H9 (cell line): ENCODE measurements at regions not wholly inside any gene's neighbourhood (a gene's known extent, or its start where the extent isn't known, plus 50 kb on each side); places are given as distances from the start of the nearest gene placed in this dataset.

ENCODE experiments used
- DNase-seq: peaks from one replicate; pipeline ENCODE4 v3.0.0-alpha.2; 2017
- H2AFZ ChIP-seq: one replicate; pipeline ENCODE4 v1.6.1; 2013; ENCODE audit warnings: mild to moderate bottlenecking, low read length, control low read depth, moderate library complexity
- H2AK5ac ChIP-seq: 2 replicates; pipeline ENCODE4 v1.6.1; 2013; ENCODE audit warnings: low read length, control low read depth, mixed read lengths; ENCODE audit not compliant: insufficient read length
- H2BK120ac ChIP-seq: one replicate; pipeline ENCODE4 v1.6.1; 2013; ENCODE audit warnings: low read depth, mild to moderate bottlenecking, low read length, control low read depth, inconsistent platforms; ENCODE audit not compliant: poor library complexity, severe bottlenecking
- H2BK12ac ChIP-seq: 2 replicates; pipeline ENCODE4 v1.6.1; 2013; ENCODE audit warnings: low read length, control low read depth, mixed read lengths, low read depth; ENCODE audit not compliant: insufficient read length
- H2BK15ac ChIP-seq: 2 replicates; pipeline ENCODE4 v1.6.1; 2013; ENCODE audit warnings: low read depth, low read length, control low read depth
- H2BK20ac ChIP-seq: one replicate; pipeline ENCODE4 v1.6.1; 2013; ENCODE audit warnings: low read depth, mild to moderate bottlenecking, low read length, control low read depth, inconsistent platforms; ENCODE audit not compliant: poor library complexity, severe bottlenecking
- H2BK5ac ChIP-seq: 2 replicates; pipeline ENCODE4 v1.6.1; 2013; ENCODE audit warnings: low read length, control low read depth, mixed read lengths; ENCODE audit not compliant: insufficient read length
- H3K14ac ChIP-seq: 2 replicates; pipeline ENCODE4 v1.6.1; 2013; ENCODE audit warnings: low read length, control low read depth; ENCODE audit not compliant: insufficient read depth
- H3K18ac ChIP-seq: 2 replicates; pipeline ENCODE4 v1.6.1; 2013; ENCODE audit warnings: low read depth, mild to moderate bottlenecking, mixed read lengths, low read length, control low read depth; ENCODE audit not compliant: insufficient read length
- H3K23ac ChIP-seq: 2 replicates; pipeline ENCODE4 v1.6.1; 2013; ENCODE audit warnings: low read length, control low read depth, mixed read lengths, low read depth; ENCODE audit not compliant: insufficient read length
- H3K23me2 ChIP-seq: 2 replicates; pipeline ENCODE4 v1.6.1; 2013; ENCODE audit warnings: low read depth, mild to moderate bottlenecking, mixed read lengths, low read length, control low read depth; ENCODE audit not compliant: insufficient read length, poor library complexity, severe bottlenecking
- H3K27ac ChIP-seq: 2 replicates; pipeline ENCODE4 v1.5.1; 2013; ENCODE audit warnings: low read length, control low read depth, mixed read lengths, low read depth; ENCODE audit not compliant: insufficient read length
- H3K27me3 ChIP-seq: 2 replicates; pipeline ENCODE4 v1.6.1; 2013; ENCODE audit warnings: low read length, control low read depth, inconsistent platforms; ENCODE audit not compliant: insufficient read depth
- H3K4ac ChIP-seq: 2 replicates; pipeline ENCODE4 v1.6.1; 2013; ENCODE audit warnings: low read depth, mild to moderate bottlenecking, control low read depth, inconsistent platforms, low read length, moderate library complexity
- H3K4me1 ChIP-seq: 2 replicates; pipeline ENCODE4 v1.6.1; 2013; ENCODE audit warnings: low read length, control low read depth, inconsistent platforms; ENCODE audit not compliant: insufficient read depth
- H3K4me2 ChIP-seq: 2 replicates; pipeline ENCODE4 v1.6.1; 2013; ENCODE audit warnings: low read length, control low read depth, mixed read lengths; ENCODE audit not compliant: insufficient read length, insufficient read depth
- H3K56ac ChIP-seq: 2 replicates; pipeline ENCODE4 v1.6.1; 2013; ENCODE audit warnings: low read depth, mild to moderate bottlenecking, mixed read lengths, low read length, control low read depth; ENCODE audit not compliant: insufficient read length
- H3K79me1 ChIP-seq: 2 replicates; pipeline ENCODE4 v1.6.1; 2013; ENCODE audit warnings: low read depth, mild to moderate bottlenecking, moderate library complexity, low read length, control low read depth, inconsistent platforms; ENCODE audit not compliant: insufficient read depth, poor library complexity, severe bottlenecking
- H3K79me2 ChIP-seq: 2 replicates; pipeline ENCODE4 v1.6.1; 2013; ENCODE audit warnings: low read length, control low read depth, inconsistent platforms; ENCODE audit not compliant: insufficient read depth
- H3K9ac ChIP-seq: 2 replicates; pipeline ENCODE4 v1.6.1; 2013; ENCODE audit warnings: low read length, control low read depth, mixed read lengths; ENCODE audit not compliant: insufficient read length; ENCODE audit errors: extremely low read depth
- H3K9me3 ChIP-seq: one replicate; pipeline ENCODE4 v1.6.1; 2013; ENCODE audit warnings: low read depth, low read length, inconsistent platforms; ENCODE audit not compliant: control insufficient read depth
- H3T11ph ChIP-seq: one replicate; pipeline ENCODE4 v1.6.1; 2013; ENCODE audit warnings: mild to moderate bottlenecking, low read length, control low read depth, inconsistent platforms
- H4K20me1 ChIP-seq: one replicate; pipeline ENCODE4 v1.6.1; 2013; ENCODE audit not compliant: control insufficient read depth, insufficient read length, insufficient read depth
- H4K5ac ChIP-seq: 2 replicates; pipeline ENCODE4 v1.6.1; 2013; ENCODE audit warnings: low read depth, mild to moderate bottlenecking, mixed read lengths, low read length, control low read depth; ENCODE audit not compliant: insufficient read length
- H4K8ac ChIP-seq: replicated peaks from 2 replicates; pipeline ENCODE4 v1.6.1; 2013; ENCODE audit warnings: low read length, control low read depth, mixed read lengths, low read depth; ENCODE audit not compliant: insufficient read length
- H4K91ac ChIP-seq: 2 replicates; pipeline ENCODE4 v1.6.1; 2013; ENCODE audit warnings: low read depth, mild to moderate bottlenecking, moderate library complexity, mixed read lengths, low read length, control low read depth; ENCODE audit not compliant: insufficient read length
- H3K27ac Mint-ChIP-seq, 3 experiments: 2 replicates in 2 of 3; 3 replicates in 1 of 3; pipeline ENCODE4 v1.8.0; 2020 to 2021; ENCODE audit warnings: mixed read lengths in 3 of 3, mild to moderate bottlenecking in 1 of 3, moderate library complexity in 1 of 3
- H3K27me3 Mint-ChIP-seq: 2 replicates; pipeline ENCODE4 v1.8.0; 2021; ENCODE audit warnings: low read depth, mild to moderate bottlenecking, moderate library complexity, mixed read lengths
- H3K36me3 Mint-ChIP-seq, 3 experiments: 2 replicates in 2 of 3; 3 replicates in 1 of 3; pipeline ENCODE4 v1.8.0; 2020 to 2021; ENCODE audit warnings: low read depth in 3 of 3, mixed read lengths in 3 of 3; ENCODE audit not compliant: insufficient read depth in 1 of 3
- H3K4me1 Mint-ChIP-seq, 2 experiments: 2 replicates each; pipeline ENCODE4 v1.8.0; 2020; ENCODE audit warnings: mixed read lengths in 2 of 2
- H3K4me3 Mint-ChIP-seq, 2 experiments: 2 replicates in 1 of 2; 3 replicates in 1 of 2; pipeline ENCODE4 v1.8.0; 2020 to 2021; ENCODE audit warnings: mild to moderate bottlenecking in 2 of 2, mixed read lengths in 2 of 2, moderate library complexity in 1 of 2
- H3K9me3 Mint-ChIP-seq, 2 experiments: 2 replicates in 1 of 2; 3 replicates in 1 of 2; pipeline ENCODE4 v1.8.0; 2020; ENCODE audit warnings: mild to moderate bottlenecking in 2 of 2, mixed read lengths in 2 of 2, moderate library complexity in 1 of 2
- CTCF ChIP-seq: fragments of 200-600 bp; sonication (generic); conservative IDR thresholded peaks from 3 replicates; pipeline ENCODE4 v1.8.0; 2021; ENCODE audit warnings: antibody characterized with exemption, mild to moderate bottlenecking
- WGBS: extraction: QIAGEN DNeasy Blood & Tissue Kit; methylation state at CpG from one replicate; pipeline ENCODE4 v1.1.7; 2013; ENCODE audit warnings: missing lambda C conversion rate, low lambda C conversion rate, mixed read lengths; ENCODE audit not compliant: insufficient read length; ENCODE audit errors: extremely low coverage; 5-methylcytosine and 5-hydroxymethylcytosine counted together

DNA sequence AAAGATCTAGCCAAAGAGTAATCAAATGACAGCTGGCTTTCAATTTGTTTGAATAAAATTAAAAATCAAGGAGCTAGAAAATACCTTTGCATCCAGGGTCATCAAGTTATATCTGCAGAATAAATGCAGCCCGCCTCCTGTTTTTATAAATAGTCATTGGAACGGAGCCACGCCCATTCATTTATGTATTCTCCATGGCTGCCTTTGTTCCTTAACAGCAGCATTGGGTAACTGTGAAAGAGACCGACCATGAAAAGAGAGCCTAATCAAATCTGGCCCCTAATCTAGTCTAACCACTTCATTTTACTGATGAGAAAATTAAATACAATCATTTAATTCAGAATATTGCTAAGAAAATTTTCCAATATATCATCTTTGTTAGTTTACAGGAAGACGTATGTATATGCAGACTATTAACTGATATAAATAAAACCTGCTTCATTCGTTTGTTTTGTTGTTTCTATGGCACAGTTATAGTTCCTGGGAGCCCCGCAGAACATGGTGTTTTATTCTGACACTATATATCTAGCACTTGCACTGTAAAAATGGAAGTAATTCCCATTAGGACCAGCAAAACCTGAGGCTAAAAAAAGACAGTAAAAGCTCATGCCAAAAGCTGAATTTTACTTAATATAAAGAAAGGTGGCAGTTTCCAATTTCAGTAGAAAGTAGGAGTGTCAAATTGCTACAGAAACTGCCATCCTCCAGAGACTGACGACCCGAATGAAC lies 111.8 kb upstream of the PALMD start:
- no peak overlapping the region for H2BK5ac ChIP-seq
- H3K23ac ChIP-seq = no peak overlapping the region
- H2AFZ ChIP-seq = no peak overlapping the region
- H3K4me1 ChIP-seq = no peaks in the 10 kb centered on the region
- WGBS = no CpG with 5 or more reads among the region's 9 CpGs
- no peak overlapping the region for H4K91ac ChIP-seq
- H2AK5ac ChIP-seq = no peak overlapping the region
- no peak overlapping the region for H4K5ac ChIP-seq
- H2BK20ac ChIP-seq = no peak overlapping the region
- H3T11ph ChIP-seq = no peak overlapping the region
- no peaks in the 10 kb centered on the region for H3K36me3 Mint-ChIP-seq
- no peaks in the 10 kb centered on the region for H3K23me2 ChIP-seq
- H3K79me2 ChIP-seq = no peaks in the 10 kb centered on the region
- H4K8ac ChIP-seq = no peak overlapping the region
- H3K9me3 ChIP-seq = no peaks in the 10 kb centered on the region
- no peak overlapping the region for H2BK15ac ChIP-seq
- H2BK12ac ChIP-seq = no peak overlapping the region
- H4K20me1 ChIP-seq = no peaks in the 10 kb centered on the region
- H3K27ac ChIP-seq = no peak overlapping the region
- peaks cover 27 to 28% of the 10 kb centered on the region in 2 experiments for H3K4me1 Mint-ChIP-seq
- DNase-seq = no peak
- H3K9ac ChIP-seq = no peak overlapping the region
- peaks cover 0 to 2% of the 10 kb centered on the region in 2 experiments; a peak in 2 of 5 replicates for H3K9me3 Mint-ChIP-seq
- H3K4me3 Mint-ChIP-seq = no peak overlapping the region
- no peak for TF ChIP-seq CTCF
- H3K56ac ChIP-seq = no peak overlapping the region
- no peaks in the 10 kb centered on the region for H3K27me3 Mint-ChIP-seq
- no peak overlapping the region for H3K4me2 ChIP-seq
- no peak overlapping the region for H3K14ac ChIP-seq
- no peak overlapping the region for H2BK120ac ChIP-seq
- no peak overlapping the region for H3K4ac ChIP-seq
- H3K27me3 ChIP-seq = no peaks in the 10 kb centered on the region
- H3K79me1 ChIP-seq = no peaks in the 10 kb centered on the region
- no peak overlapping the region; a peak in 1 of 7 replicates for H3K27ac Mint-ChIP-seq
- no peak overlapping the region for H3K18ac ChIP-seq
